ENCODE measurements at regions not wholly inside any gene's neighbourhood (a gene's known extent, or its start where the extent isn't known, plus 50 kb on each side); places are given as distances from the start of the nearest gene placed in this dataset.

- TF ChIP-seq CTCF (IDR thresholded peaks at IDR 0.05) (no peak), POLR2A (IDR thresholded peaks at IDR 0.05) (no peak)
Measured at GRCh38 chr10:81192221-81192788, 654.6 kb downstream of the SH2D4B start.

Data from lower leg skin (tissue), 3 donors.